HG03460 (cell line): ENCODE measurements at regions not wholly inside any gene's neighbourhood (a gene's known extent, or its start where the extent isn't known, plus 50 kb on each side); places are given as distances from the start of the nearest gene placed in this dataset.

Experiments used
- ATAC-seq: cut with Tn5 transposase; IDR thresholded peaks from one replicate; pipeline ENCODE4 v1.9.1; 2021; ENCODE audit not compliant: unreplicated experiment

DNA sequence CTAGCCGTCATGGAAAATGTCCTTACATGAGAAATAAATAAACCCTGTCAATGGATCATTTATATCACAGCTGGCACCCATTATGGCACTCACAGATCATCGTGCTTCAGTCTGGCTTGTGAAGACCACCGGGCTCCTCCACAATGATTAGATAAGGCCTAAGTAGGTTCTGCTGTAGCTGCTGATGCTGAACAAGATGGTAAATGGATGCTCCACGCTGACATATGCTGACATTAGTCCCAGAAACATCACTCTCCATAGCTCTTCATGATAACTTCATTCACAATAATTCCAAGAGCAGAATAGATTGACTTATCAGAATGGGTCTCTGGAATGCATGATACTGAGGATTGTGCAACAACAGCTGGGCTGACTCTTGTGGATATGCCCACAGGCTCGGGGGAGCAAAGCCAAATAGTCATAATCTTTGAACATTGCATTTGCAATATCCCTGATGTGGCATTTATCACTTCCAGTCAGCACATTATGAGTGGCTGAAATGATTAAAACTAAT is 63.8 kb upstream of the RXFP2 start:
- no peak for ATAC-seq

DNA sequence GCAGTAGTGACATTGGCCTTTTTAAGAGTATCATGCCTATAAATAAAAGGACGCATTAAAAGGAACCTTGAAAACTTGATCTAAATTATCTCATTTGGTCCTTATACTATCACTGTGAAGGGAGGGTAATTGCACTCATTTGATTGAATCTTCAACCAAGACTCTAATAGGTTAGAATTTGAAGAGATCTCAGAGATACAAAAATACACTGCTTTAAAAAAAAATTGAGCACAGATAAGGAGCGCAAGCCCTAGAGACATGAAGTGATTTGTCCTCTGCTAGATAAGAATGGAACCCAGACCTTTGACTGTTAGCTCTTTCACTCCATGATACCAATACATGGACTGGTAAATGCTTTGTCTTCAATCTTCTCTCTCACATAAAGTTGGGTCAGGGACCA is 58.2 kb upstream of the RXFP2 start:
- no peak for ATAC-seq

DNA sequence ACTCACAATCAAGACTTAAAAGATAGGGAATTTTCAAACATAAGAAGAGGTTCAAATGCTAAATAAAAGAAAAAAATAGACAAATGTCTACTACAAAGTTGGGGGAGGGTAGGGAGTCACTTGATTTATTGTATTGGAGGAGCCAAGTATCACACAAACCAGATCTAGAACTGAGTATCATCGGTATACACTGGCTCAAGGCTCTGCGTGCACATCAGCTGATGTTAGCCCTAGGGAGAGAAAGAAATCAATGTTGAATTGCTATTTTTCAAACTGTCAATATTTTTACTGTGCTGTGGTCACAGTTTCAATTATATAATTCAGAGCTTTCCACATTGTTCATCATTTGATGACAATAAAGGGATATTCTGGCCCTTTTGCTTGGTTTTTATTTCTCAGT is 54.9 kb upstream of the RXFP2 start:
- no peak for ATAC-seq

DNA sequence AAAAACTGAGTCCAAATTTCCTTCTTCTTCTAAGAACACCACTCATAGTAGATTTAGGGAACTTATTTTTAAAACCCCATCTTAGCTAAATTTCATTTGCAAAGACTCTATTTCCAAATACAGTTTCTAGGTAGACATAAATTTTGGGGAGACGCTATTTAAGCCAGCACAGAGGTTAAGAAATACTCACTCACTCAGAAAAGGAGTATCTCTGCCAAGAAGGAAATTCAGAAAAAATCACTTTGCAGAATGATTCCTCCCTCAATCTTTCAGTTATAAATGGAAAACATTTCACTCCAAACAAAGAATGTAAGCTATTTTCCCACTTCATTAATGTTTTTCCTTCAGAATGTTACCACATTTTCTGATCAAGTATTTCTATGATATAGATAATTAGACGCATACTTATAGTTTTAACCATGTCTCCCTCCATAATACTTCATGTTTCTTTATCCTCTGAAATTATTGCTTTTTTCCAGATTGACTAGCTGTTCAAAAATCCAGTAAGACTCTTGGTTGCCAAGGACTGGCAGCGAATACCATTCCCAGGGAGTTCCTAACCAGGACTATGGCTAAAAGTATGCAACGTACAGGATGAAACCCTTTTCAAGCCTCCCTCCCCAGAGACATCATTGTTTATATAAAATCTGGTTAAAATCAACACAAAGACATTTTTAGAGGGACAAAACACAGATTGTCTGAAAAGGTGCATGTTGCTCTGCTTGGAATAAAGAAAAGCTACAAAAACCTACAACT is 52.5 kb upstream of the RXFP2 start:
- no peak for ATAC-seq
